ENCODE measurements at regions not wholly inside any gene's neighbourhood (a gene's known extent, or its start where the extent isn't known, plus 50 kb on each side); places are given as distances from the start of the nearest gene placed in this dataset.

DNA sequence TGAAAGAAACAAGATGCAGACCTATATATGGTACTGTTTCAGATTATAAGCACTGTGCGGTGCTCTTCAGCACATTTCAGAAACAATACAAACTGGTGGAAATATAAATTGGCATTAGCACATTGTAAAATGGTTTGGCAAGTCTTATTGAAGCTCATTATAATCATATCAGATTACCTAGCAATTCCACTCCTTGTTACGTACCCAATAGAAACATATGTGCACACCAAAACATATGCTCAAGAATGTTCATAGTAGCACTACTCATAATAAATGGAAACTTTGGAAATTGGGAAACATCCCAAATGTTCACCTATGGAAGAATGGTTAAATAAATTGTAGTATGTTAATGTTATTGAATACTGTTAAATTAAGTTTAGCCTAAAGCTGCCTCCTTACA is 54.9 kb upstream of the PLEKHG1 start:
- DNase-seq = no peak
- H3K9me3 ChIP-seq = no peaks in the 10 kb centered on the region
- TF ChIP-seq CTCF (IDR thresholded peaks at IDR 0.05) = no peak
- H3K27me3 ChIP-seq = peaks cover 3% of the 10 kb centered on the region
- intact Hi-C loops (cut with DNase I) = no loop called here
- H3K9ac ChIP-seq (ENCODE audit: low read depth in 2 of 2, low read length in 2 of 2) = no peak overlapping the region
- H3K4me3 ChIP-seq = no peak overlapping the region
- H3K36me3 ChIP-seq = no peaks in the 10 kb centered on the region
- no peak overlapping the region for H3K27ac ChIP-seq
- no peaks in the 10 kb centered on the region for H3K4me1 ChIP-seq

- intact Hi-C loops (cut with DNase I) = no loop called here
- no peak for DNase-seq
- H3K9me3 ChIP-seq = no peaks in the 10 kb centered on the region
- H3K36me3 ChIP-seq = no peaks in the 10 kb centered on the region
- H3K4me3 ChIP-seq = no peak overlapping the region
- H3K27ac ChIP-seq = no peak overlapping the region
- no peak overlapping the region for H3K9ac ChIP-seq (ENCODE audit: low read depth in 2 of 2, low read length in 2 of 2)
- no peak for TF ChIP-seq CTCF (IDR thresholded peaks at IDR 0.05)
- no peaks in the 10 kb centered on the region for H3K27me3 ChIP-seq
- H3K4me1 ChIP-seq = no peaks in the 10 kb centered on the region
Observed at GRCh38 chr6:150546457-150546856, 53.2 kb upstream of the PLEKHG1 start.

DNA sequence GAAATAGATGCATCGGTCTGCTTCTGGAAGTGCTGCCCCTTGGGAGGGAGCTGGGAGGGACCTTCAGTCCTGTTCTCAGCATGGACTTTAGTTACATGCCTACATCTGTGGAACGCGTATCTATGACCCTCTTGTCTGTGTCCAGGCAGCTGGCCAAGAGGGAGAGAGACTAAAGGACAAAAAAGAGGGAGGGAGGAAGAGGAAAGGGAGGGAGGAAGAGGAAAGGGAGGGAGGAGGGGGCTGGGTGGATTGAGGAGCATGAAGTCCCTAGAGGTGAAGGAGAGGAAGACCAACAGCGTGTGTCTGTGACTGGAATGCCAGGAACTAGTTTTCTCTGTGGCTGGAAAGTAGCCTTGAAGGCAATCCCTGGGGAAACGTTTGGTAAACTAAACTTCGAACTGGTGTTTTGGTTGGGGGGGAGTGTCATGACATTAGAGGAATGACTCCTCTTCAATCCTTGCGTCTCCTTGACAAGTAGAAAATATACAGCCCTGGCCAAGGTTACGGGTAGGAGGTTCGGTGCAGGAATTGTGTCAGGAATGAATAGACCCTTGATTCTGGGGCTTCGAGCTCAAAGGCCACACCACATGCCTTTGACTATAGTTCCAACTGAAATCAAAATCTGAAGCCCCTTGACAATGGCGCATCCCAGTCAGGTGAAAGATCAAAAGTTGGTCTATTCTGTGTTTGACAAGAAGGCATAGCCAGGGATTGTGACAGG is 52.0 kb upstream of the PLEKHG1 start:
- DNase-seq = no peak
- H3K9me3 ChIP-seq = no peaks in the 10 kb centered on the region
- intact Hi-C loops (cut with DNase I) = no loop called here

GRCh38 chr6:150548330-150548729 is 51.4 kb upstream of the PLEKHG1 start:
- Histone ChIP-seq H3K9me3 (no peaks in the 10 kb centered on the region), H3K36me3 (no peaks in the 10 kb centered on the region), H3K9ac (ENCODE audit: low read depth in 2 of 2, low read length in 2 of 2) (no peak overlapping the region), H3K4me3 (no peak overlapping the region), H3K27ac (no peak overlapping the region), H3K27me3 (no peaks in the 10 kb centered on the region), H3K4me1 (no peaks in the 10 kb centered on the region)
- DNase-seq = no peak
- TF ChIP-seq CTCF (IDR thresholded peaks at IDR 0.05) = no peak
- intact Hi-C loops (cut with DNase I) = no loop called here

More for the DNA sequence above, 52.0 kb upstream of the PLEKHG1 start:
- Histone ChIP-seq H3K36me3 (no peaks in the 10 kb centered on the region), H3K4me1 (no peaks in the 10 kb centered on the region), H3K27ac (no peak overlapping the region), H3K27me3 (no peaks in the 10 kb centered on the region), H3K9ac (ENCODE audit: low read depth in 2 of 2, low read length in 2 of 2) (no peak overlapping the region), H3K4me3 (no peak overlapping the region)
- TF ChIP-seq CTCF (IDR thresholded peaks at IDR 0.05) = no peak

DNA sequence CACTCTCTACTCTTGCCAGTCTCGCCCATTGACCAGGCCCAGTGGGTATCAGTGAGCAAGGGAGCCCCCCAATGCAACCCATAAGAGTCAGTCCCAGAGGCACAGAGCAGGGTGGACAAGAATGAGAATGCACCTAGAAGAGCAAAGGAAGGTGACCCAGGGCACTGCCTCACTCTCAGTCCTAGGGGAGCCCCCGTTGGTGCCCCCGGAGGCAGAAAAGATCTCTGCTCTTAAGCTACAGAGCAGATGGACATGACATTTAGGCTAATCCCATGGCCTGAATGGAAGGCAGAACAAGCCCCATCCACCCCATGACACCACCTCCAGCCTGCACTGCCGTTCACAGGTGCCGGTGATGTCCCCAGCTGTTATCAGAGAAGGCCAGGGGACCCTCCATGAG is 50.7 kb upstream of the PLEKHG1 start:
- no peaks in the 10 kb centered on the region for H3K27me3 ChIP-seq
- intact Hi-C loops (cut with DNase I) = no loop called here

More for the DNA sequence above, 50.7 kb upstream of the PLEKHG1 start:
- Histone ChIP-seq H3K4me1 (no peaks in the 10 kb centered on the region), H3K4me3 (no peak overlapping the region), H3K9me3 (no peaks in the 10 kb centered on the region), H3K27ac (no peak overlapping the region), H3K9ac (ENCODE audit: low read depth in 2 of 2, low read length in 2 of 2) (no peak overlapping the region), H3K36me3 (no peaks in the 10 kb centered on the region)
- TF ChIP-seq CTCF (IDR thresholded peaks at IDR 0.05) = no peak
- DNase-seq = no peak
